ENCODE measurements at regions not wholly inside any gene's neighbourhood (a gene's known extent, or its start where the extent isn't known, plus 50 kb on each side); places are given as distances from the start of the nearest gene placed in this dataset.

- DNase-seq (ENCODE audit: low read depth in 2 of 2) = peak in 1 of 2 donors; percentile 74
- Histone ChIP-seq H3K9ac (ENCODE audit: insufficient read depth, low read length) (no peak overlapping the region), H3K9me3 (ENCODE audit: control insufficient read depth, insufficient read depth, low read depth, low read length) (no peaks in the 10 kb centered on the region), H3K4me3 (replicated peaks in 1 of 4; ENCODE audit: control extremely low read depth in 1 of 4, insufficient read depth in 1 of 4, low read depth in 3 of 4, low read length in 4 of 4) (peak overlapping the region in 1 of 4 experiments; percentile 33), H3K4me1 (ENCODE audit: control insufficient read depth, extremely low read depth, insufficient read depth, low read length) (no peaks in the 10 kb centered on the region), H3K36me3 (ENCODE audit: control insufficient read depth, insufficient read depth, low read length) (no peaks in the 10 kb centered on the region), H4K20me1 (ENCODE audit: control insufficient read depth, extremely low read depth, insufficient read depth, low read length) (no peaks in the 10 kb centered on the region), H2AFZ (ENCODE audit: low read length) (no peak overlapping the region), H3K4me2 (ENCODE audit: extremely low read depth, insufficient read depth, low read length) (no peak overlapping the region), H3K27me3 (ENCODE audit: control insufficient read depth, insufficient read depth, low read length) (no peaks in the 10 kb centered on the region), H3K27ac (ENCODE audit: insufficient read depth, low read length) (no peak overlapping the region), H3K79me2 (ENCODE audit: control insufficient read depth, insufficient read depth, low read length) (no peaks in the 10 kb centered on the region)
- no peak for TF ChIP-seq EZH2 (IDR thresholded peaks at IDR 0.05; ENCODE audit: low read length, missing control alignments)
- TF ChIP-seq, protein P1, sequence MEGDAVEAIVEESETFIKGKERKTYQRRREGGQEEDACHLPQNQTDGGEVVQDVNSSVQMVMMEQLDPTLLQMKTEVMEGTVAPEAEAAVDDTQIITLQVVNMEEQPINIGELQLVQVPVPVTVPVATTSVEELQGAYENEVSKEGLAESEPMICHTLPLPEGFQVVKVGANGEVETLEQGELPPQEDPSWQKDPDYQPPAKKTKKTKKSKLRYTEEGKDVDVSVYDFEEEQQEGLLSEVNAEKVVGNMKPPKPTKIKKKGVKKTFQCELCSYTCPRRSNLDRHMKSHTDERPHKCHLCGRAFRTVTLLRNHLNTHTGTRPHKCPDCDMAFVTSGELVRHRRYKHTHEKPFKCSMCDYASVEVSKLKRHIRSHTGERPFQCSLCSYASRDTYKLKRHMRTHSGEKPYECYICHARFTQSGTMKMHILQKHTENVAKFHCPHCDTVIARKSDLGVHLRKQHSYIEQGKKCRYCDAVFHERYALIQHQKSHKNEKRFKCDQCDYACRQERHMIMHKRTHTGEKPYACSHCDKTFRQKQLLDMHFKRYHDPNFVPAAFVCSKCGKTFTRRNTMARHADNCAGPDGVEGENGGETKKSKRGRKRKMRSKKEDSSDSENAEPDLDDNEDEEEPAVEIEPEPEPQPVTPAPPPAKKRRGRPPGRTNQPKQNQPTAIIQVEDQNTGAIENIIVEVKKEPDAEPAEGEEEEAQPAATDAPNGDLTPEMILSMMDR (conservative IDR thresholded peaks at IDR 0.05 in 1 of 2, IDR thresholded peaks at IDR 0.05 in 1 of 2; ENCODE audit: low read depth in 1 of 2, low read length in 2 of 2) = no peak
These were observed 402.5 kb downstream of the RAPGEF2 start for GRCh38 chr4:159505266-159505975.

GRCh38 chr4:159506801-159507517, 404.1 kb downstream of the RAPGEF2 start:
- no peak for DNase-seq (ENCODE audit: low read depth in 2 of 2)
- Histone ChIP-seq H3K4me1 (ENCODE audit: control insufficient read depth, extremely low read depth, insufficient read depth, low read length) (no peaks in the 10 kb centered on the region), H3K4me3 (replicated peaks in 1 of 4; ENCODE audit: control extremely low read depth in 1 of 4, insufficient read depth in 1 of 4, low read depth in 3 of 4, low read length in 4 of 4) (no peak overlapping the region), H4K20me1 (ENCODE audit: control insufficient read depth, extremely low read depth, insufficient read depth, low read length) (no peaks in the 10 kb centered on the region), H3K27me3 (ENCODE audit: control insufficient read depth, insufficient read depth, low read length) (no peaks in the 10 kb centered on the region), H3K27ac (ENCODE audit: insufficient read depth, low read length) (no peak overlapping the region), H3K9me3 (ENCODE audit: control insufficient read depth, insufficient read depth, low read depth, low read length) (no peaks in the 10 kb centered on the region), H3K36me3 (ENCODE audit: control insufficient read depth, insufficient read depth, low read length) (no peaks in the 10 kb centered on the region), H3K9ac (ENCODE audit: insufficient read depth, low read length) (no peak overlapping the region), H3K4me2 (ENCODE audit: extremely low read depth, insufficient read depth, low read length) (no peak overlapping the region), H3K79me2 (ENCODE audit: control insufficient read depth, insufficient read depth, low read length) (no peaks in the 10 kb centered on the region), H2AFZ (ENCODE audit: low read length) (no peak overlapping the region)
- TF ChIP-seq, protein P1 (conservative IDR thresholded peaks at IDR 0.05 in 1 of 2, IDR thresholded peaks at IDR 0.05 in 1 of 2; ENCODE audit: low read depth in 1 of 2, low read length in 2 of 2) = no peak
- TF ChIP-seq EZH2 (IDR thresholded peaks at IDR 0.05; ENCODE audit: low read length, missing control alignments) = no peak

DNA sequence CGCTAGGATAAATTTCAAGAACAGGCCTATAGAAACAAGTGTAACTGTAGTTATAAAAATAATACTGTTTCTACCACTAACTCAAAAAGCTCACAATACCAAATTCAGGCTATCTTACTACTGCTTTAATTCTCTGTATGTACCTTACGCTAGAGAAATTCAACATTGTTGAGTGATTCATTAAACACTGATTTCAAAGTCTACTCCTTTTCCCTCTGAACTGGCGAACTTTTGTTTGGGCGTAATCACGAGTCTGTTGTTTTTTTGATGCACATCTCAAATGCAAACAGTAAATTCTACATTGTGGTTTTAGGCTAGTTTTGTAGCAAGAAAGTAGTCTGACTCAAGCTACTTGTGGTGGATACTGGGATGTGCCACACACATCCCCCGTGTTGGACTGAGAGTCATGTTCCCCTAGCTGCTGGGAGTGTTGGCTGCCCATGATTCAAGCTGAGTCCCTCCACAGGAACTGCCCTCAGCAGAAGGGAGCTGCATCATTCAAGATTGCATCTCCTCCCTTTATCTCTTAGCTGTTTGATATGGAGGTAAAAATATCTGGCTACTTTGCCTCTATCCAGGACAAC, 406.1 kb downstream of the RAPGEF2 start:
- Histone ChIP-seq H3K4me1 (ENCODE audit: control insufficient read depth, extremely low read depth, insufficient read depth, low read length) (no peaks in the 10 kb centered on the region), H3K9me3 (ENCODE audit: control insufficient read depth, insufficient read depth, low read depth, low read length) (no peaks in the 10 kb centered on the region), H3K36me3 (ENCODE audit: control insufficient read depth, insufficient read depth, low read length) (no peaks in the 10 kb centered on the region), H3K27me3 (ENCODE audit: control insufficient read depth, insufficient read depth, low read length) (no peaks in the 10 kb centered on the region), H3K9ac (ENCODE audit: insufficient read depth, low read length) (no peak overlapping the region), H3K79me2 (ENCODE audit: control insufficient read depth, insufficient read depth, low read length) (no peaks in the 10 kb centered on the region), H3K4me2 (ENCODE audit: extremely low read depth, insufficient read depth, low read length) (no peak overlapping the region), H2AFZ (ENCODE audit: low read length) (no peak overlapping the region), H3K27ac (ENCODE audit: insufficient read depth, low read length) (no peak overlapping the region), H4K20me1 (ENCODE audit: control insufficient read depth, extremely low read depth, insufficient read depth, low read length) (no peaks in the 10 kb centered on the region), H3K4me3 (replicated peaks in 1 of 4; ENCODE audit: control extremely low read depth in 1 of 4, insufficient read depth in 1 of 4, low read depth in 3 of 4, low read length in 4 of 4) (no peak overlapping the region)
- DNase-seq (ENCODE audit: low read depth in 2 of 2) = peak in 1 of 2 donors; percentile 88
- no peak for TF ChIP-seq EZH2 (IDR thresholded peaks at IDR 0.05; ENCODE audit: low read length, missing control alignments)
- TF ChIP-seq, protein P1 (conservative IDR thresholded peaks at IDR 0.05 in 1 of 2, IDR thresholded peaks at IDR 0.05 in 1 of 2; ENCODE audit: low read depth in 1 of 2, low read length in 2 of 2) = no peak

Measured in fibroblast of lung (primary cell).